Activated CD4-positive, alpha-beta T cell treated with anti-CD3 and anti-CD28 coated beads for 48 hours (primary cell): ENCODE measurements at regions not wholly inside any gene's neighbourhood (a gene's known extent, or its start where the extent isn't known, plus 50 kb on each side); places are given as distances from the start of the nearest gene placed in this dataset.
"Not testable (repeated sequence)": the region's sequence is repeated elsewhere in the genome, so short reads cannot be mapped to it uniquely, and the experiment has no call there.

Experiments
- DNase-seq: peaks from one replicate; pipeline ENCODE4 v3.0.0-alpha.2; 2020

DNA sequence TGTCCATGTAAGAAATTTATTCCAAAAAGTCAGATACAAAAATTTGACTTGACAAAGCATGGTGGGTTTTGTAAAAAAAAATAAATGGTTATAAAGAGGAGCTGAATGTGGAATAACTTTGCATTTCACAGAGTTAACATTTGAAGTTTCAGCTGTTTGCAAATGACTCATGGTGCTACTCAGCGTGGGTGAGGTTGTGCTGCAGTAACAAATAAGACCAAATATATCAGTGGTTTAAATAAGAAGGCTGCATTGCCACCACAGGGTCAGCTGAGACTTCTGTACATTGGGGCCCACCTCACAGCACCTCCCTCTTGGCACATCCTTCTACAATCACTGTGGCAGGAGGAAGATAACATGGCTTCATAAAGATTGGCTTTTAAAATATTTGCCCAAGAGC is 272.5 kb upstream of the SULF2 start:
- no peak for DNase-seq

GRCh38 chr20:48057251-48057650 is 272.0 kb upstream of the SULF2 start:
- DNase-seq: no peak

GRCh38 chr20:48056218-48056617 is 270.9 kb upstream of the SULF2 start:
- DNase-seq: no peak

DNA sequence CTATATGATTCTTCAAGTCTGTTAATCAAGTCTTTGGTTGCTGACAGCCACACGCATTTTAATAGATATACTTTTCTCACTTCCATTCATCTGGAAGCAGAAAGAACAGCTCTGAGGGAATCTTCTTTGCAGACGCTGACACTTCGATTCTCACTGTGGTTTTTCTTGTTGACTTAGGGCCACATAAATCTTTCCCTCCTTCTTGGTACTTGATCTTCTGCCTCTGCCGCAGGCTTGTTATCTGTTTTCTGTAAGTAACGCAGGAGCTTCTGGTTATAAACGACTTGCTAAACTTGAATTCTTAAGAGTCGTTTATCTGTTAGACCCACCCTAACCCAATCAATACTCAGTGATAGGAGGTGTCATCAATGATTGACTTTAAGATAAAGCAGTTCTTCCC is 268.8 kb upstream of the SULF2 start:
- no peak for DNase-seq

DNA sequence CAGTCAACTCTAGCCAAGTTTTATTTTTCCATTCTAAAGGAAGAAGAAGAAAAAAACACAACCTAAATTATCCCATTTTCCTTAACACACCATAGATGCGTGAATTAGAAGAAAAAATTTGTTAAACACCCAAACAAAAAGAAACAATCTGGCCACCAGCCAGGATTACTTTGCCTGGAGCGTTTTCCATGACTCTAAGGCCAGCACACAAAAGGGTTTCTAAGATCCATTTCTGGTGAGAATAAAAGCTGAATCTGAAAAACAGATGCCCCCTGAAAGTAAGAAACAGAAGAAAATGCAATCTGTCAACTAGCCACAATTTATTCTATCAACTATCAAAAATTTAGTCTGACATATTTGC is 267.2 kb upstream of the SULF2 start:
- DNase-seq: no peak

DNA sequence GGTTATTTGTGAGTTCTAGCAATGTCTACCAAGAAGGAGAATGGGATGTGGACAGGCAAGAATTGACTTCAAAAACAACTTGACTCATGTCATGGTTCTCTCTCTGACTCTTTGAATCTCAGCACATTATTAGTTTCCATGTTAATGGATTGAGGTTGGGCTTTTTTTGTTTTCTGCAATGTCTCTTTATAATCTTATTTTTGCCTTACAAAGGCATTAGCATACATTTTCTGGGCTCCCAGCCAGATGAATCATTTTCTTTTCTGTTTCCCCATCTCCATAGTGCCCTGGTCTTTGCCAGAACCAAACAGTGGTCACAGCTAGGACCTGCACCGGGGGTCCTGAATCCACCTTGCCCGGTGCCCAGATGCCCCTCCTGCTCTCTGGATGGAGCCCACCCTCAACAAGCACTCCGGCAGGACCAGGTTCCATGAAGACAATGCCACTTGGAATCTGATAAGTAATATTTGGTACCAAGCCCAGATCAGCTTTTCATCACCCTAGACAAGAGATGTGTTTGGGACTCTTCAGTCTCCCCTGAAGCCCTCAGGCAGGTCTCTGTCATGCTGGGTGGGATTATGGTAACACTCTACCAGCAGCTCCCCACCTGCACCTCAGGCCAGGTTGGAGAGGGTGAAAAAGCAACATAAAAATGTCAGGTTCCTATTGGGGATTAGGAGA is 266.7 kb upstream of the SULF2 start:
- no peak for DNase-seq

DNA sequence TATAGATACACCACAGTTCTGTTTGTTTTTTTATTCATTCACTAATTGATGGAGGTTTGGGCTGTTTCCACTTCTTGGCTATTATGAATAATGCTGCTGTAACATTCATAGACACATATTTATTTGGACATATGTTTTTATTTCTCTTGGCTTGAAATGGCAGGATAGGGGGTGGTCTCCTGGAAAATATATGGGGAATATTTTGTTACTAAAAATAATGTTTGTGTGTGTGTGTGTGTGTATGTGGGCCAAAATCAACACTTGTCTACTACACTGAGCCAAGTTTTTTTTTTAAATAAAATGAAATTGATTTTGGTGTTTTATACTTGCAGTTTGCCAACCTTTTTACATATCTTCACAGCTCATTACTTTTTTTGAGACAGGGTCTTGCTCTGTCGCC is 264.4 kb upstream of the SULF2 start:
- no peak for DNase-seq

DNA sequence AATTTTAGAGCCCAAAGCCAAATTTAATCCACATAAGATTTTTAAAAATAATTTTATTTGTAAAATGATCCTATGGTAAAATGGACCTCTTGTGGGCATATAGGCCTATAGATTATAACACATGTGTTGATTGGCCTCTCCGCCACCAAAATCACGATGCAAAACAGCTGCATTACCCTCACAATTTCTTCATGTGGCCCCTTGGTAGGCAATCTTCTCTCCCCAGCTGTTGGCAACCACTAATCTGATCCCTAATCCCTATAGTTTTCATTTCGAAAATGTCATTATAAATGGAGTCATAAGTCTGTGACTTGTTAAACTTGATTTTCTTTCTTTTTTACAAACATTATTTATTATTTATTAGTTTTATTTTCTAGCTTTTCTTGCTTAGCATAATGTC is 263.9 kb upstream of the SULF2 start:
- no peak for DNase-seq

DNA sequence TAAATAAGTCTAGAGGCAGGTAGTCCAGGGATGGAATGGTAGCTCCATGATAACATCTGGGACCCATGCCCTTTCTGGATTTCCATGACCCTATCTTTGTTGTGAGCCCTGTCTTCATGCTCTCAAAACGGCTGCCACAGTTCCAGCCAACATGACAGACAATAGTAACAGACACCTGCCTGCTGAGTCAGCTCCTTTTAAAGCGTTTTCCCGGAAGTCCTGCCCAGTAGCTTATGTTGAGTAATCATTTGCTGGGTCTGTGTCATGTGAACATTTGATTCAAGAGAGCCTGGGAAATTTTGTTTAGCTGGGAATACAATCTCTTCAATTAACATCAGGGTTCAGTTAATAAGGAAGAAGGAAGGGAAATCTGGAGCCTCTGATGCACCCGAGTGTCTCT is 262.2 kb upstream of the SULF2 start:
- no peak for DNase-seq

GRCh38 chr20:48042628-48043027 is 257.3 kb upstream of the SULF2 start:
- no peak for DNase-seq

GRCh38 chr20:48041078-48041780 is 255.9 kb upstream of the SULF2 start:
- DNase-seq: no peak

DNA sequence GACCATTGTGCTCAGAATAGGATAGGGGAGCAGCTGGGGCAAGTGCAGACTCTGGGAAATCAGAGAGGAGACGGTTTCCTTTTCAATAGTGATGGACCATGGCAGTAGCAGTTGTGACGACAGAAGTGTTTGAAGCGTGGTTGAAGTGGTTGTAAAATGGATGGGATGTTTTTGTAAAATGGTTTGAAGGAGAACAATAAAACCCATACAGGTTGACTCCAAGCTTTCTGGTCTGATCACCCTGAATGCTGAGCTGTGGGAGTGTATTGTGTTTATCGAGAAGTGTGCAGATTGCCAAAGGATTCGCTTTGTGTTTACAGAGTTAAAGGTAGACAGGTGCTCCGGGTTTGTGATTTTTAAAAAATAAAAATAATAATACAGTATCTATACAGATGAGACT is 255.2 kb upstream of the SULF2 start:
- no peak for DNase-seq

GRCh38 chr20:48040051-48040450 is 254.8 kb upstream of the SULF2 start:
- DNase-seq: no peak

- DNase-seq: no peak
Measured at GRCh38 chr20:48039514-48039913, 254.2 kb upstream of the SULF2 start.

GRCh38 chr20:48038713-48039112 is 253.4 kb upstream of the SULF2 start:
- no peak for DNase-seq

- not testable (repeated sequence) for DNase-seq
Measured at GRCh38 chr20:48037798-48038197, 252.5 kb upstream of the SULF2 start.

GRCh38 chr20:48035961-48036731 is 250.9 kb upstream of the SULF2 start:
- no peak for DNase-seq

DNA sequence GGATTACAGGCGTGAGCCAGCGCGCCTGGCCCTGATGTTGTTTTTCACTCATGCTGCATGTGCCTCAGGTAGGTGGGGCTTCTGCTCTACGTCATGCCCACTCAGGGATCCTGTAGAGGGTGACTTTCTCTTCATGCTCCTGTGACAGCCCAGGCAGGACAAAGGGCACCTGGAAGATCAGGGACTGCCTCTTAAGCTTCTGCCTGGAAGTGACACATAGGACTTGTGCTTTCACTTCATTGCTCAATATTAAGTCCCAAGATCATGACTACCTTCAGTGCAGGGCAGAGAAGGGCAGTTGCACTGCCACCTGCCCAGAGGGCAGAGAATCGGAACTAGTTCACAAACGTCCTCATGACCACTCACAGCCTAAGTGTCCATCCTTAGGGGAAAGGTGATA is 249.5 kb upstream of the SULF2 start:
- no peak for DNase-seq

- not testable (repeated sequence) for DNase-seq
Measured at GRCh38 chr20:48033005-48033404, 247.7 kb upstream of the SULF2 start.

DNA sequence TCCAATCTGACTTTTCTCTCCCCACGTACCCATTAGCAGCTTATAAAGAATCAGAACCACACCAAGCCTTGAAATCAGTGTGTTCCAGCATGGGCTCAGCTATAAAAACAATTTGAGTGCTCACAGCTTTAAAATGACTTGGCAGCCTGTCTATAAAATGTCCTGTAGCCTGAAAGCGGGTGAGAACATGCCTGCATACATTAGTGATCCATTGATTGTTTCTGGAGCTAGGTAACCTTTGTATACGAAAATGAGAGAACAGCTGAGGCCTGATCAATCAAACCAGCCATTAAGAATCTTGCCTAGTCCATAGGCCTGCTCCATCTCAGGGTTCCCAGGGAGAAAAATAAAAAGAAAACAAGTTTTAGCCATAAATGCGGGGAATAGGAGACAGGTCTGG is 245.8 kb upstream of the SULF2 start:
- DNase-seq: no peak

DNA sequence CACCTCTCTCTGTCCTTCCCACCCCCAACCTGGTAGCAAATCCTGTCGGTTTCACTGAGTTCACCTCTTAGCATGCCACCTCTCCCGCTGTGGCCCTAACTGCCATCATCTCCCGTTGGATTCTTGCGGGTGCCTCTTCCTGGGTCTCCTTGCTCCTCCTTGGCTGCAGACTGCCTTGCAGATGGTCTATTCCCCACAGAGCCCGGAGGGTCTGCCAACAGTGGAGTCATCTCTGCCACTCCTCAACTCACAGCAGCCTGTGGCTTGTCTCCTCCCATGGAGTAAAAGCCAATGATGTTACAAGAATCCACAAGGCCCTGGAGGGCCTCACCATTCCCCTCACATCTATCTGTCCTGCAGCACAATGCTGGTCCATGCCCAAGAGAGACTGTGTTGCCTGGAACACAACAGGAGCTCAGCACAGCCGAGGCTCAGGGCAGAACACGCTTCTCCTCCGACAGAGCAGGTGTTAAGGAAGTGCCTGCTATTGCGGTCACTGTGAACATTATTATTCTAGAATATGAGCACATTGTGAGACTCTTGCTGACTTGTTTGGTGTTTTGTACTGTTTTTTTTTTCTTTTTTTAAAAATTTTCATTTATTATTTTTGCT is 241.8 kb upstream of the SULF2 start:
- no peak for DNase-seq

- no peak for DNase-seq
Measured at GRCh38 chr20:48025661-48026060, 240.4 kb upstream of the SULF2 start.

DNA sequence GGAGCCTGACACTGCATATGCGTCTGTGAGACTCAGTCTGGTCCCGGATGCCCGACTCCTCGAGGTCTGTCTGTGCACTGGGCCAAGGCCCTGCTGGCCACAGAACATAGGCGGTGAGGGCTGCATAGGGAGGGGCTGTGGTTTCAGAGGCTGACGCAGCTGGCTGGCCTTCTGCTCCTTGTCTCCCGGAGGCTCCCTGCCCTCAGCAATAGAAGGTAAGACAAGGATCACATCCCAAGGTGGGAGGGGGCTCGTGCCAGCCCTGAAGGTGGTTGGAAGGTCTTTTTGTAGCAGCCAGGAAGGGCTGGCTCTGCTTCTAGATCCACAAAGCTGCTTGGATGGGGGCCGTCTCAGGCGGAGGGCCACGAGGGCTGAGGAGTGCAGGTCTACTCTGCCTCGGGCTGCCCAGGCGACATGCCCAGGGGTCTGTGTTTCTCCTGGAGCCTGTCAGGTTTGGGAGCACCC is 239.8 kb upstream of the SULF2 start:
- DNase-seq: no peak

- no peak for DNase-seq
Measured at GRCh38 chr20:48024539-48024938, 239.3 kb upstream of the SULF2 start.
